NCI-H345 treated with DMSO at 0.1 percent for 48 hours (cell line): ENCODE measurements at regions not wholly inside any gene's neighbourhood (a gene's known extent, or its start where the extent isn't known, plus 50 kb on each side); places are given as distances from the start of the nearest gene placed in this dataset.

Experiments
- DNase-seq: peaks from one replicate; lab custom pipeline; 2025; ENCODE audit not compliant: unreplicated experiment; lab: John Stamatoyannopoulos, UW

- DNase-seq = no peak
Measured at GRCh38 chr12:119245904-119246494, 67.3 kb downstream of the HSPB8 start.

DNA sequence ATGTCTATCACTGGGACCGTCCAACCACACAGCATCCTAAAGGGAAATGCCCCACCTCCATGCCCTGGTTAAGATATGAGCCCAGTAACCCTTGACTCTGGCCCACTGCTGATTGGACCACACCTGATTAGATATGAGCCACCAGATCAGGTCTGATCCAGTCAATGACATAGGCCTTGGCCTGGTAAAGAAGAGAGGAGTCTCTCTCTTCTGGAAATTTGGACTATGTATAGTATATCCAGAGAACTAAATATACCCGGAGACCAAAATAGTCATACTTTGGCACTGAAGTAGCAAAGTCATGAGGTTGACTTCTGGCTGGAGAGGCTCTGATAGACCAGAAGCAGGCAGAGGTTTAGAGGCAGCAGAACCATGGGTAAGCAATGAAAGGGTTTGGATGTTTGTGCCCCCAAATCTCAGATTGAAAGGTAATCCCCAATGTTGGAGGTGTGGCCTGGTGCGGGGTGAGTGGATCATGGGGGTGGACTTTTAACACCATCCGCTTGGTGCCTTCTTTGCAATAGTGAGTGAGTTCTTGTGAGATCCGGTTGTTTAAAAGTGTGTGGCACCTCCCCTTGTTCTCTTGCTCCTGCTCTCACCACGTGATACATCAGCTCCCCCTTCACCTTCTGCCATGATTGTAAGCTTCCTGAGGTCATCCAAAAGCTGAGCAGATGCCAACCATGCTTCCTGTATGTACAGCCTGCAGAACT, 68.4 kb downstream of the HSPB8 start:
- DNase-seq = no peak

DNA sequence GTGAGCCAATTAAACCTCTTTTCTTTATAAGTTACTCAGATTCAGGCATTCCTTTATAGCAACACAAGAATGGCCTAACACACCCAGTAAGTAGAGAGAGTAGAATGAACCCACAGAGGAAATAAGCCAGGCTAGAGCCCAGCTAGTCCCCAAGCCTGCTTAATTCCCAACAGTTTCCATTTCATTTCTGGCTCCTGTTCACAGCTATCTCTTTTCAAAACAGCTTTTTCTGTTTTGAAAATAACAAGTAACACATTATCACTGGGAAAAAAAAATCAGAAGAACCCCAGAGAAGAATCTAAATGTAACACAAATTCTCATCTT, 69.0 kb downstream of the HSPB8 start:
- DNase-seq = no peak

DNA sequence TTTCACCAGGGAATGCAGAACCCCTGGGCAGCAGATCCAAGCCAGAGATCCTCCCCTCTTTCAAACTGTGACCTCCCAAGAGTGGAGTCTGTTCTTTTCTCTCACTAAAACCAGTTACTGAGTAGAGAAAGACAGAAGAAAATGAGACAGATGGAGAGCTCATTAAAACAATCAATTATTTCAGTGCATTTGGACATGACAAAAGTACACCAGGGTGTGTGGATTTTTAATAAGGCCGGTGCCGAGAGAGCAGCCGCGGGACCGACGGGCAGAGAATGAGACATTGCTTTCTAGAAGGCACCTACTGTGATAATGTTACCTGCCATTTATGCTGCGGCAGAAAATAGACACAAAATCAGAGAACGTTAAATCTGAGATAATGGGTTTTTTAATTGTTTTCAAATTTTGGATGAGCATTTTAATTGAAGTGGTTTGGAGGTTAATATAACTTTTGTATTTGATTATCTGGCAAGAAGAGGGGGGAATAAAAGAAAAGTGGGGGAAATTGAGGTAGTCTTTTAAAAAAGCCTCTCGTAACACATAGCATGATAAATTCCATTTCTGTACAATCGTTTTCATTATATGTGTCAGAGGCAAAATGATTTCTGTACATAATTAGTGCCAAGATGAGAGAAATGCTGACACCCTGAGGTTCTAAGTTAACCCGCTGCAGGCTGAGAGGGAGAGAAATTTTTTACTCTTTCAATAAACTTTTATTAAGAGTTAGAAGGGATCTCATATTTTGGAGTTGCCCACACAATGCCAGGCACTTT, 70.8 kb downstream of the HSPB8 start:
- no peak for DNase-seq

DNA sequence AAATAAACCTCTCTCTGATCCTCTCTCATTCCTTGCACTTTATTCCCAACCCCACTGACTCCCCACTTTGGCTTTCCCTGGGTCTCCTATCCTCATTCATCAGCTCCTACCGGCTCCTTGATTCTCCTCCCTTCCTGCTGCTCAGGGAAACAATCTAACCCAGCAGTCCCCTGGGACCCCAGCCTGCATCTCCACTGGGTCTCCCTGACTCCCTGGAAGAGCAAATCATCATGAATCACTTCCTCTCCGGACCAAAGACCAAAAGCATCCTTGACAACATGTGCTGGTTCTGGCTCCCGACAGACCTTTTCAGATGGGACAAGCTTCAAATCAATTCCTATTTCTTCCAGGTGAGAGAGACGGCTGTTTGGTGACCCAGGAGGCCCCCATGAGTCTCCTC, 76.6 kb downstream of the HSPB8 start:
- DNase-seq = no peak

DNA sequence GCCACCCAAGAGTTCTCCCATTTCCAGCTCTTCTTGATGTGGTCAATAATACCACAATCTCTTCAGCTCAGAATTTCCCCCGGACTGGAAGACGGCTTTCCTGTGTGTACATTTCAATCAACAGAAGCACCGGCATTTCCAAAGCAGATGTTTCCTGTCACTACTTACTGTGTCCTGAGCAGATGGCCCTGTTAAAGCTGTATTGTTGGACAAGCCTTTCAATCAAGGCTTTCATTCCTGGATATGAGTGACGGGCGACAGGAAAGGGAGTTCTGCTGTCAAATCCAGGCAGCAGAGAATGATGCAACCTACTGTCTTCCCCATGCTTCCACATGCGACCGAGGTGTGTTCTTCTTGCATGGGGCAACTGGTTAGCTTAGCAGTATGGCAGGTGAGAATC, 76.4 kb upstream of the CCDC60 start:
- DNase-seq = no peak

DNA sequence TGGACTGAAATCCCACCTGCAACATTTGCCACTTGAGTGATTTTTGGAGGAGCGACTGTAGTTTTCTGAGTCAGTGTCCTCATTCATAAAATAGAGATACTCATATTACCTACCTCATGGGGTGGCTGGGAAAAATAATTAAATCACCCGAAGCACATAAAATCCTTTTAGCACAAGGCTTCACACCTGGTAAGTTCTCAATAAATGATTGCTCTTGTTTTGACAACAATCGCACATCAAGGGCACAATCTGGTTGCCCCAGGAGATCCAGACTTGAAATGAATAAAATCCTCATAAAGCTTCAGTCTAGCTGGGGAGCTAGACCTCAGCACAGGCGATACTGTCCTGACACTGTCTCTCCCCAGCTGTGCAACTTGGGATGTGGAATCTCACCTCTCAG, 76.0 kb upstream of the CCDC60 start:
- DNase-seq = peak; percentile 42

DNA sequence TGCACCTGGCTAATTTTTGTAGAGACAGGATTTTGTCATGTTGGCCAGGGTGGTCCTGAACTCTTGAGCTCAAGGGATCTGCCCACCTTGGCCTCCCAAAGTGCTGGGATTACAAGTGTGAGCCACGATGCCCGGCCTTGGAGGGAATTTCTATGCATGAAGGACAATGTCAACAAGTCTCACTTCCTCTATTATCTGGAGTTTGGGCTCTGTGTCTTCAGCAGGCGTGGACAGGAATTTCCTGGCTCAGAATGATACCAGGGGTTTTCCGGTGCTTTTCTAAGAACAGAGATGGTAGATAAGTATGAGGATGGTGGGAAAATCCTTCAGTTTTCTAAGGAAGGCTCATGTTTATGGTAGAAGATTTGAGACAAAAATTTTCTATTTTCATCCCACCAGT, 75.0 kb upstream of the CCDC60 start:
- no peak for DNase-seq

DNA sequence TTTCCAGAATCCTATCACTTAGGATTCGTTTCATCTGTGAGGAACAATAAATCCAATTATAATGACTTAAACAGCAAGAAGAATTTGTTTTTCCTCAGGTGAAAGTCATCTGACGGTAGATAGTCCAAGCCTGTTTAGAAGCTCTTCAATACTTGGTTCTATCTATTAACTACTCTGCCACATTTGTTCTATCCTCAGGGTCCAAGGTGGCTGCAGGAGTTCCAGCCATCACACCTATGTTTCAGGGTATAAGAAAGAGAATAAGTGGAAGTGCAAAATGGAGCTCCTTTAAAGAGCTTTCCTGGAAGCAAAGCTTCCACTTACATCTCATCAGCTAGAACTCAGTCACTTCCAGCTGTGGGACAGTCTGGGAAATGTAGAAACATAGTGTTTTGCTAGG, 72.1 kb upstream of the CCDC60 start:
- no peak for DNase-seq

GRCh38 chr12:119263466-119263865, 71.1 kb upstream of the CCDC60 start:
- DNase-seq = no peak

DNA sequence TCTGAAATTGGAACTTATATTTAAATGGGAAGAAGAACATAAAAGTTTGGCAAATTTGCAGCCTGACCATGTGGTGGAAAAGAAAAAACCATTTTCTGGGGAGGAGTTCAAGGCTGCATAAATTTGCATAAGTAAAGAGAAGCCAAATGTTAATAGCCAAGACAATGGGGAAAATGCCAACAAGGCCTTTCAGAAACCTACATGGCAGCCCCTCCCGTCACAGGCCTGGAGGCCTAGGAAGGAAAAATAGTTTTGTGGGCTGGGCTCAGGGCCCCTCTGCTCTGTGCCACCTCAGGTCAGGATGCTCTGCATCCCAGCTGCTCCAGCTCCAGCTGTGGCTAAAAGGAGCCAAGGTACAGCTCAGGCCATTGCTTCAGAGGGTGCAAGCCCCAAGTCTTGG, 67.6 kb upstream of the CCDC60 start:
- no peak for DNase-seq

GRCh38 chr12:119274636-119275065, 59.9 kb upstream of the CCDC60 start:
- DNase-seq = no peak

- DNase-seq = no peak
Measured at GRCh38 chr12:119283310-119283709, 51.2 kb upstream of the CCDC60 start.
